ENCODE measurements at regions not wholly inside any gene's neighbourhood (a gene's known extent, or its start where the extent isn't known, plus 50 kb on each side); places are given as distances from the start of the nearest gene placed in this dataset.

GRCh38 chr12:3977621-3978020 lies 104.4 kb upstream of the PARP11 start:
- TF ChIP-seq JUND (IDR thresholded peaks at IDR 0.05) (no peak), POLR2AphosphoS5 (IDR thresholded peaks at IDR 0.05; ENCODE audit: low read depth, low read length) (no peak), SIN3A (IDR thresholded peaks at IDR 0.05; ENCODE audit: low read depth) (no peak), EZH2 (IDR thresholded peaks at IDR 0.05) (no peak)

Data from HCT116 (cell line).